Ishikawa (cell line): ENCODE measurements at regions not wholly inside any gene's neighbourhood (a gene's known extent, or its start where the extent isn't known, plus 50 kb on each side); places are given as distances from the start of the nearest gene placed in this dataset.

Experiments used
- CEBPB ChIP-seq: IDR thresholded peaks from 2 replicates; pipeline ENCODE4 v1.6.1; 2012
- CREB1 ChIP-seq: IDR thresholded peaks from 2 replicates; pipeline ENCODE4 v1.6.1; 2012; ENCODE audit warnings: low read depth
- EGR1 ChIP-seq: IDR thresholded peaks from 2 replicates; pipeline ENCODE4 v1.6.1; 2012
- EP300 ChIP-seq: IDR thresholded peaks from 2 replicates; pipeline ENCODE4 v1.6.1; 2012; ENCODE audit warnings: borderline replicate concordance
- FOXM1 ChIP-seq: IDR thresholded peaks from 2 replicates; pipeline ENCODE4 v1.6.1; 2012; ENCODE audit warnings: low read depth, borderline replicate concordance
- NFIC ChIP-seq: IDR thresholded peaks from 2 replicates; pipeline ENCODE4 v1.6.1; 2012
- RAD21 ChIP-seq: IDR thresholded peaks from 2 replicates; pipeline ENCODE4 v1.6.1; 2012; ENCODE audit warnings: low read depth
- TAF1 ChIP-seq: IDR thresholded peaks from 2 replicates; pipeline ENCODE4 v1.6.1; 2012; ENCODE audit warnings: low read depth, mild to moderate bottlenecking
- TCF12 ChIP-seq: IDR thresholded peaks from 2 replicates; pipeline ENCODE4 v1.6.1; 2012; ENCODE audit warnings: low read depth
- TEAD4 ChIP-seq: IDR thresholded peaks from 2 replicates; pipeline ENCODE4 v1.6.1; 2012
- YY1 ChIP-seq: IDR thresholded peaks from 2 replicates; pipeline ENCODE4 v1.6.1; 2012; ENCODE audit warnings: low read depth
- ZBTB7A ChIP-seq: IDR thresholded peaks from 2 replicates; pipeline ENCODE4 v1.6.1; 2012; ENCODE audit warnings: low read depth
- TF ChIP-seq, protein P1 (sequence below): IDR thresholded peaks from 2 replicates; pipeline ENCODE4 v1.6.1; 2012; ENCODE audit warnings: low read depth, mild to moderate bottlenecking
- TF ChIP-seq, protein P2 (sequence below): IDR thresholded peaks from 2 replicates; pipeline ENCODE4 v1.6.1; 2012
- TF ChIP-seq, protein P3 (sequence below): IDR thresholded peaks from 2 replicates; pipeline ENCODE4 v1.6.1; 2012

DNA sequence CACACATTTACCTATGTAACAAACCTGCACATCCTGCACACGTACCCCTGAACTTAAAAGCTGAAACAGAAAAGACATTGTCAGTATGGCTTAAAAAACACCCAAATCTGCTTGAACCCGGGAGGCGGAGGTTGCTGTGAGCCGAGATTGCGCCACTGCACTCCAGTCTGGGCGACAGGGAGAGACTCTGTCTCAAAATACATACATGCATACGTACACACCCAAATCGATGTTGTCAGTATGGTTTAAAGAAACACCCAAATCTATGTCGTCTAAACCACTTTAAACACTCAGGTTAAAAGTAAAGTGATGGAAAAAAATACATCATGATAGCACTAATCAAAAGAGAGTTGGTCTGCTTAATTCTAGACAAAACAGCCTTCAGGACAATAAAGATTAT is 257.5 kb downstream of the RPRM start:
- TF ChIP-seq, protein P1, sequence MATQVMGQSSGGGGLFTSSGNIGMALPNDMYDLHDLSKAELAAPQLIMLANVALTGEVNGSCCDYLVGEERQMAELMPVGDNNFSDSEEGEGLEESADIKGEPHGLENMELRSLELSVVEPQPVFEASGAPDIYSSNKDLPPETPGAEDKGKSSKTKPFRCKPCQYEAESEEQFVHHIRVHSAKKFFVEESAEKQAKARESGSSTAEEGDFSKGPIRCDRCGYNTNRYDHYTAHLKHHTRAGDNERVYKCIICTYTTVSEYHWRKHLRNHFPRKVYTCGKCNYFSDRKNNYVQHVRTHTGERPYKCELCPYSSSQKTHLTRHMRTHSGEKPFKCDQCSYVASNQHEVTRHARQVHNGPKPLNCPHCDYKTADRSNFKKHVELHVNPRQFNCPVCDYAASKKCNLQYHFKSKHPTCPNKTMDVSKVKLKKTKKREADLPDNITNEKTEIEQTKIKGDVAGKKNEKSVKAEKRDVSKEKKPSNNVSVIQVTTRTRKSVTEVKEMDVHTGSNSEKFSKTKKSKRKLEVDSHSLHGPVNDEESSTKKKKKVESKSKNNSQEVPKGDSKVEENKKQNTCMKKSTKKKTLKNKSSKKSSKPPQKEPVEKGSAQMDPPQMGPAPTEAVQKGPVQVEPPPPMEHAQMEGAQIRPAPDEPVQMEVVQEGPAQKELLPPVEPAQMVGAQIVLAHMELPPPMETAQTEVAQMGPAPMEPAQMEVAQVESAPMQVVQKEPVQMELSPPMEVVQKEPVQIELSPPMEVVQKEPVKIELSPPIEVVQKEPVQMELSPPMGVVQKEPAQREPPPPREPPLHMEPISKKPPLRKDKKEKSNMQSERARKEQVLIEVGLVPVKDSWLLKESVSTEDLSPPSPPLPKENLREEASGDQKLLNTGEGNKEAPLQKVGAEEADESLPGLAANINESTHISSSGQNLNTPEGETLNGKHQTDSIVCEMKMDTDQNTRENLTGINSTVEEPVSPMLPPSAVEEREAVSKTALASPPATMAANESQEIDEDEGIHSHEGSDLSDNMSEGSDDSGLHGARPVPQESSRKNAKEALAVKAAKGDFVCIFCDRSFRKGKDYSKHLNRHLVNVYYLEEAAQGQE = no peak
- no peak for TF ChIP-seq TEAD4
- TF ChIP-seq, protein P2, sequence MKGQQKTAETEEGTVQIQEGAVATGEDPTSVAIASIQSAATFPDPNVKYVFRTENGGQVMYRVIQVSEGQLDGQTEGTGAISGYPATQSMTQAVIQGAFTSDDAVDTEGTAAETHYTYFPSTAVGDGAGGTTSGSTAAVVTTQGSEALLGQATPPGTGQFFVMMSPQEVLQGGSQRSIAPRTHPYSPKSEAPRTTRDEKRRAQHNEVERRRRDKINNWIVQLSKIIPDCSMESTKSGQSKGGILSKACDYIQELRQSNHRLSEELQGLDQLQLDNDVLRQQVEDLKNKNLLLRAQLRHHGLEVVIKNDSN = no peak
- no peak for TF ChIP-seq TAF1
- TF ChIP-seq RAD21 = no peak
- no peak for TF ChIP-seq TCF12
- no peak for TF ChIP-seq ZBTB7A
- TF ChIP-seq CEBPB = no peak
- no peak for TF ChIP-seq FOXM1

DNA sequence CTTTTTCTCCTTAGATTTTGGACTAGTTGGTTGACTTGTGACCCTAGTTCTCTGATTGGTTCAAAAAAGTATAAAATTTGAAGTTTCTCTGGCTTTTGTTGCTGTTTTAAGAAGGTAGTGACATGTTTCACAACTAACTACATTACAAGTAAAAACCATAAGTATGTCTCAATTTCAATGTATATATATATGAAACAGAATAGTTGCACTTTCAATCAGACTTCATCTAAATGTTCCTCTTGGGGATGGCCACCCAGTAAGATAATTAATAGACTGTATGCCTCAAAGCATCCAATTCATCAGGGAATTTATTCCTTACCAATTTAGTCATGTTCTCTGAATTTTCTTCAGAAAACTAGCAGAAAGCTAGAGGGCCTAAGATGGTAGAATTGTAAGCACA is 259.7 kb downstream of the RPRM start:
- TF ChIP-seq TEAD4 = no peak
- TF ChIP-seq YY1 = no peak
- no peak for TF ChIP-seq NFIC
- TF ChIP-seq ZBTB7A = no peak
- no peak for TF ChIP-seq RAD21
- TF ChIP-seq, protein P2 = no peak
- TF ChIP-seq TCF12 = no peak
- TF ChIP-seq TAF1 = no peak
- no peak for TF ChIP-seq CEBPB
- TF ChIP-seq FOXM1 = no peak
- no peak for TF ChIP-seq EP300
- TF ChIP-seq, protein P3, sequence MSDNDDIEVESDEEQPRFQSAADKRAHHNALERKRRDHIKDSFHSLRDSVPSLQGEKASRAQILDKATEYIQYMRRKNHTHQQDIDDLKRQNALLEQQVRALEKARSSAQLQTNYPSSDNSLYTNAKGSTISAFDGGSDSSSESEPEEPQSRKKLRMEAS = no peak
- TF ChIP-seq CREB1 = no peak
- TF ChIP-seq, protein P1 = no peak
- TF ChIP-seq EGR1 = no peak

DNA sequence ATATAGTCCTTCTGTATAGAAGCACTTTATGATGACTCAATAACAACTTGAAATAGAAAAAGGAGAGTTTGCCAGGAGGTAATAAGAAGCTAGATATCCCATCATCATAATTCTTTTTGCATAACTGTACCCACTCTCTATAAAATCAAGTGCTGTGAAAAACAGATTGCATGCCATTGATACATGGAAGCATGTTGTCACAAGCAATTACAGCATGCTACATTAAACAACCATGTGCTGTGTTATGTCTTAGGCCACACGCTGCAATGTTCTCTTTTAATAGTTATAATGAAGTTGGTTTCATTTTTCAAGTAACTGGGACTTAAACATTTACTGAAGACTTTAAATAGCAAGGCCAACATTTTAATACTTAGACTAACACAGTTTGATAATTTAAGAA is 264.2 kb downstream of the RPRM start:
- TF ChIP-seq CEBPB (no peak), TCF12 (no peak), NFIC (no peak), YY1 (no peak), RAD21 (no peak), FOXM1 (no peak), TAF1 (no peak), TEAD4 (no peak), CREB1 (no peak), EGR1 (no peak), ZBTB7A (no peak), EP300 (no peak)
- TF ChIP-seq, protein P3 = no peak
- TF ChIP-seq, protein P2 = no peak
- TF ChIP-seq, protein P1 = no peak

DNA sequence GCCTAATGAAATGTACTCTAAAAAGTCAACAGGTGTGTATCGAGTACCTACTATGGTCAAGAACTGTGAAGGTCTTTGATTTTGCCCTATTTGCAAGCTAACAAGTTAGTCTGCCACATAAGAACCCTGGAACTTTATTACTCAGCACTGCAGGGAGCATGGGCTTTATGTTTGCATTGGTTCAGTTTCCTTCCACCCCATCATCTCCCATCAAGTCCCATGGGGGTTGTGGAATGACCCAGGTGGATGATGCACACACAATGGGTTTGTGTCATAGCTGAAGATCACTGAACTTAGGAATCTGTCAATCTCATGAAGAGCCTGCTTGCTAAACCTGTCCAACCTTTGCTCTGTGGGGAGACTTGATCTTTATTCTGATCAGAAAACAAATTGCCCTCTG is 265.5 kb downstream of the RPRM start:
- TF ChIP-seq EGR1 = no peak
- TF ChIP-seq ZBTB7A = no peak
- TF ChIP-seq TAF1 = no peak
- TF ChIP-seq EP300 = no peak
- no peak for TF ChIP-seq RAD21
- TF ChIP-seq, protein P2 = no peak
- TF ChIP-seq FOXM1 = no peak
- TF ChIP-seq TCF12 = no peak
